HCT116 (cell line): ENCODE measurements at regions not wholly inside any gene's neighbourhood (a gene's known extent, or its start where the extent isn't known, plus 50 kb on each side); places are given as distances from the start of the nearest gene placed in this dataset.

Source experiments
- ATAC-seq: fragments of 200-7000 bp; cut with Tn5 transposase; 2 replicates; pipeline ENCODE4 v1.9.1; 2020; ENCODE audit warnings: mild to moderate bottlenecking, moderate library complexity
- BruUV-seq: library from RNA; stranded (reverse); fragments of 400-500 nt; replicated peaks from 2 replicates; lab custom pipeline; 2021; lab: Mats Ljungman, UMichigan
- CTCF ChIA-PET: fragments of 300-600 bp; sonication (Branson Sonifier 250); formaldehyde crosslinking; loops from one replicate; lab custom pipeline; 2021; ENCODE audit warnings: antibody characterized with exemption; lab: Charles Lee
- POLR2A ChIA-PET: fragments of 300-600, 350-600 bp; sonication (Branson Sonifier 250); formaldehyde crosslinking; loops from one replicate; lab custom pipeline; 2021; ENCODE audit warnings: antibody characterized with exemption; lab: Charles Lee
- RAD21 ChIA-PET, 2 experiments: fragments of 300-600 bp; sonication (Branson Sonifier 250); formaldehyde crosslinking; loops; one replicate each; lab custom pipeline; 2023; ENCODE audit warnings: low total read pairs in 2 of 2; ENCODE audit not compliant: uncharacterized antibody in 2 of 2, unreplicated experiment in 2 of 2, low non-redundant PET in 1 of 2; lab: Charles Lee
- DNase-seq: peaks from one replicate; pipeline ENCODE4 v3.0.0-alpha.2; 2010; ENCODE audit warnings: low read depth, low spot score
- H2AFZ ChIP-seq: fragments of 200-600 bp; shearing (Covaris generic), sonication (generic); 2 replicates; pipeline ENCODE4 v1.6.1; 2017; ENCODE audit warnings: low read depth, mixed run types, mixed read lengths, antibody characterized with exemption, low read length; ENCODE audit not compliant: poor library complexity, severe bottlenecking
- H3K27ac ChIP-seq: 2 replicates; pipeline ENCODE4 v1.5.1; 2012; ENCODE audit warnings: low read depth, low read length
- H3K27me3 ChIP-seq: fragments of 200-600 bp; sonication (generic); 2 replicates; pipeline ENCODE4 v1.6.1; 2016; ENCODE audit warnings: mixed run types, low read length, mixed read lengths; ENCODE audit not compliant: insufficient read depth
- H3K36me3 ChIP-seq, 2 experiments: fragments of 200-500 bp in 1 of 2; fragments of 200-600 bp in 1 of 2; sonication (Bioruptor generic) in 1 of 2; sonication (generic) in 1 of 2; 2 replicates each; pipeline versions ENCODE4 v1.5.1 to v1.6.1; 2014 to 2016; ENCODE audit warnings: low read length in 2 of 2, inconsistent platforms in 1 of 2, mixed read lengths in 1 of 2, mixed run types in 1 of 2; ENCODE audit not compliant: insufficient read depth in 2 of 2, control insufficient read depth in 1 of 2
- H3K4me1 ChIP-seq, 2 experiments: fragments of 200-600 bp in 1 of 2; sonication (generic) in 1 of 2; 2 replicates each; pipeline versions ENCODE4 v1.5.1 to v1.6.1; 2012 to 2017; ENCODE audit warnings: low read length in 2 of 2, inconsistent platforms in 1 of 2, mild to moderate bottlenecking in 1 of 2, mixed read lengths in 1 of 2, mixed run types in 1 of 2, moderate library complexity in 1 of 2; ENCODE audit not compliant: insufficient read depth in 2 of 2, control insufficient read depth in 1 of 2
- H3K4me2 ChIP-seq: fragments of 200-600 bp; sonication (generic); 2 replicates; pipeline ENCODE4 v1.6.1; 2017; ENCODE audit warnings: mixed run types, low read length, mixed read lengths
- H3K4me3 ChIP-seq, 2 experiments: fragments of 200-600 bp in 1 of 2; sonication (generic) in 1 of 2; replicated peaks in 1 of 2; 2 replicates each; pipeline ENCODE4 v1.5.1; 2011 to 2016; ENCODE audit warnings: low read length in 2 of 2, control low read depth in 1 of 2, low read depth in 1 of 2, mild to moderate bottlenecking in 1 of 2, mixed read lengths in 1 of 2, mixed run types in 1 of 2
- H3K79me2 ChIP-seq: fragments of 200-600 bp; sonication (generic); 2 replicates; pipeline ENCODE4 v1.6.1; 2017; ENCODE audit warnings: mild to moderate bottlenecking, mixed run types, low read length, moderate library complexity, mixed read lengths; ENCODE audit not compliant: insufficient read depth
- H3K9ac ChIP-seq: fragments of 200-600 bp; sonication (generic); 2 replicates; pipeline ENCODE4 v1.6.1; 2016; ENCODE audit warnings: low read length, mixed read lengths
- H3K9me2 ChIP-seq: fragments of 200-600 bp; sonication (generic), shearing (Covaris generic); 2 replicates; pipeline ENCODE4 v1.6.1; 2017; ENCODE audit warnings: mixed run types, mild to moderate bottlenecking, moderate library complexity; ENCODE audit not compliant: insufficient read depth
- H3K9me3 ChIP-seq, 2 experiments: fragments of 200-500 bp in 1 of 2; fragments of 200-600 bp in 1 of 2; sonication (Bioruptor generic) in 1 of 2; sonication (generic) in 1 of 2; 2 replicates each; pipeline ENCODE4 v1.6.1; 2014 to 2017; ENCODE audit warnings: low read length in 2 of 2, mixed read lengths in 2 of 2, inconsistent platforms in 1 of 2, low read depth in 1 of 2, mild to moderate bottlenecking in 1 of 2, mixed run types in 1 of 2, moderate library complexity in 1 of 2; ENCODE audit not compliant: control insufficient read depth in 1 of 2, insufficient read depth in 1 of 2
- H4K20me1 ChIP-seq: fragments of 200-600 bp; sonication (generic), shearing (Covaris generic); 2 replicates; pipeline ENCODE4 v1.6.1; 2017; ENCODE audit warnings: mixed run types, mild to moderate bottlenecking, moderate library complexity; ENCODE audit not compliant: insufficient read depth
- ATF3 ChIP-seq: IDR thresholded peaks from 2 replicates; pipeline ENCODE4 v1.6.1; 2012
- CEBPB ChIP-seq: IDR thresholded peaks from 2 replicates; pipeline ENCODE4 v1.6.1; 2012; ENCODE audit warnings: low read depth
- CTCF ChIP-seq, 3 experiments: fragments of 200-600 bp in 1 of 3; sonication (generic) in 1 of 3; IDR thresholded peaks in 2 of 3; conservative IDR thresholded peaks in 1 of 3; 2 replicates each; pipeline ENCODE4 v1.5.1; 2012 to 2017; ENCODE audit warnings: low read depth in 2 of 3, low read length in 2 of 3, antibody characterized with exemption in 1 of 3, borderline replicate concordance in 1 of 3, control low read depth in 1 of 3, mild to moderate bottlenecking in 1 of 3, mixed read lengths in 1 of 3, mixed run types in 1 of 3, moderate library complexity in 1 of 3; ENCODE audit not compliant: insufficient read depth in 1 of 3
- EGR1 ChIP-seq: IDR thresholded peaks from 2 replicates; pipeline ENCODE4 v1.6.1; 2012; ENCODE audit warnings: low read depth
- EZH2 ChIP-seq: fragments of 200-600 bp; sonication (generic); IDR thresholded peaks from 2 replicates; pipeline ENCODE4 v1.6.1; 2017; ENCODE audit warnings: antibody characterized with exemption, mixed run types
- EZH2phosphoT487 ChIP-seq: fragments of 200-600 bp; IDR thresholded peaks from 2 replicates; pipeline ENCODE4 v1.6.1; 2018; ENCODE audit warnings: antibody characterized with exemption, borderline replicate concordance
- FOSL1 ChIP-seq: IDR thresholded peaks from 2 replicates; pipeline ENCODE4 v1.6.1; 2012; ENCODE audit warnings: low read depth
- JUND ChIP-seq: IDR thresholded peaks from 2 replicates; pipeline ENCODE4 v1.6.1; 2012
- MAX ChIP-seq: IDR thresholded peaks from 2 replicates; pipeline ENCODE4 v1.6.1; 2012
- POLR2AphosphoS5 ChIP-seq: IDR thresholded peaks from 2 replicates; pipeline ENCODE4 v1.6.1; 2011; ENCODE audit warnings: mild to moderate bottlenecking, low read depth, low read length, moderate library complexity
- RAD21 ChIP-seq: IDR thresholded peaks from 2 replicates; pipeline ENCODE4 v1.6.1; 2012; ENCODE audit warnings: low read depth, mild to moderate bottlenecking
- REST ChIP-seq: IDR thresholded peaks from 2 replicates; pipeline ENCODE4 v1.6.1; 2012; ENCODE audit warnings: low read depth
- SRF ChIP-seq: IDR thresholded peaks from 2 replicates; pipeline ENCODE4 v1.6.1; 2012; ENCODE audit warnings: low read depth
- TCF7L2 ChIP-seq: IDR thresholded peaks from 2 replicates; pipeline ENCODE4 v1.7.0; 2011; ENCODE audit warnings: borderline replicate concordance, inconsistent platforms; ENCODE audit not compliant: insufficient read depth, insufficient read length; ENCODE audit errors: extremely low read depth
- YY1 ChIP-seq: IDR thresholded peaks from 2 replicates; pipeline ENCODE4 v1.6.1; 2011; ENCODE audit warnings: low read length, low read depth, moderate library complexity, mild to moderate bottlenecking; ENCODE audit not compliant: insufficient replicate concordance; ENCODE audit errors: extremely low read depth
- ZBTB33 ChIP-seq: IDR thresholded peaks from 2 replicates; pipeline ENCODE4 v1.6.1; 2011; ENCODE audit warnings: mild to moderate bottlenecking, low read length, moderate library complexity; ENCODE audit not compliant: insufficient replicate concordance; ENCODE audit errors: extremely low read depth
- ZFX ChIP-seq: fragments of 450-650 bp; IDR thresholded peaks from 2 replicates; pipeline ENCODE4 v1.6.1; 2017
- ZNF274 ChIP-seq: fragments of 200-500 bp; sonication (Bioruptor generic); IDR thresholded peaks from 2 replicates; pipeline ENCODE4 v1.6.1; 2014; ENCODE audit warnings: mild to moderate bottlenecking, low read depth, low read length, inconsistent platforms
- intact Hi-C: fragments of 100-400 bp; cut with micrococcal nuclease; formaldehyde crosslinking; loops from 2 replicates; pipeline ENCODE4 v1.10.0; 2022

- no peaks in the 10 kb centered on the region for H3K4me1 ChIP-seq
- H4K20me1 ChIP-seq = no peaks in the 10 kb centered on the region
- H3K4me3 ChIP-seq = no peak overlapping the region
- ChIA-PET RAD21 (no interaction called here), POLR2A (no interaction called here), CTCF (no interaction called here)
- H3K4me2 ChIP-seq = no peak overlapping the region
- no peaks in the 10 kb centered on the region for H3K79me2 ChIP-seq
- H3K27ac ChIP-seq = no peak overlapping the region
- no peaks in the 10 kb centered on the region for H3K9me2 ChIP-seq
- H2AFZ ChIP-seq = no peak overlapping the region
- H3K36me3 ChIP-seq = no peaks in the 10 kb centered on the region
- no peak overlapping the region for H3K9ac ChIP-seq
- DNase-seq = no peak
- BruUV-seq = no TSS peak
- ATAC-seq = no peak
- intact Hi-C loops = no loop called here
- TF ChIP-seq CEBPB (no peak), ATF3 (no peak), SRF (no peak), ZNF274 (no peak), REST (no peak), MAX (no peak), ZBTB33 (no peak), TCF7L2 (no peak), JUND (no peak), RAD21 (no peak), EZH2 (no peak), ZFX (no peak), EZH2phosphoT487 (no peak), EGR1 (no peak), CTCF (IDR thresholded peaks at IDR 0.05 in 2 of 3, conservative IDR thresholded peaks at IDR 0.05 in 1 of 3; ENCODE audit: borderline replicate concordance in 1 of 3, insufficient read depth in 1 of 3, low read depth in 2 of 3, low read length in 2 of 3) (no peak), YY1 (no peak), FOSL1 (no peak), POLR2AphosphoS5 (no peak)
- H3K9me3 ChIP-seq = no peaks in the 10 kb centered on the region
- 0 out of 2 replicates have a peak, but pooled peaks cover 7% of the 10 kb centered on the region for H3K27me3 ChIP-seq
Observed at GRCh38 chr5:174801798-174802197, 77.4 kb downstream of the MSX2 start.
